ENCODE measurements at regions not wholly inside any gene's neighbourhood (a gene's known extent, or its start where the extent isn't known, plus 50 kb on each side); places are given as distances from the start of the nearest gene placed in this dataset.
"Not testable (repeated sequence)": the region's sequence is repeated elsewhere in the genome, so short reads cannot be mapped to it uniquely, and the experiment has no call there.

GRCh38 chr3:65265942-65266590 is 578.3 kb upstream of the ADAMTS9 start:
- Histone ChIP-seq H3K36me3 (no peaks in the 10 kb centered on the region), H3K27ac (no peak overlapping the region), H3K27me3 (no peaks in the 10 kb centered on the region), H3K4me3 (ENCODE audit: low read depth in 1 of 2, low read length in 1 of 2) (no peak overlapping the region), H3K4me1 (ENCODE audit: control insufficient read depth in 1 of 2, insufficient read depth in 1 of 2, low read depth in 1 of 2, low read length in 1 of 2) (no peaks in the 10 kb centered on the region), H3K9me3 (no peaks in the 10 kb centered on the region)
- TF ChIP-seq CTCF (IDR thresholded peaks at IDR 0.05): no peak

- no peaks in the 10 kb centered on the region for H3K9me3 ChIP-seq
- no peaks in the 10 kb centered on the region for H3K36me3 ChIP-seq
- no peak overlapping the region for H3K27ac ChIP-seq
- H3K4me3 ChIP-seq (ENCODE audit: low read depth in 1 of 2, low read length in 1 of 2): no peak overlapping the region
- H3K4me1 ChIP-seq (ENCODE audit: control insufficient read depth in 1 of 2, insufficient read depth in 1 of 2, low read depth in 1 of 2, low read length in 1 of 2): no peaks in the 10 kb centered on the region
- no peak for TF ChIP-seq CTCF (IDR thresholded peaks at IDR 0.05)
- H3K27me3 ChIP-seq: no peaks in the 10 kb centered on the region
Observed at GRCh38 chr3:65265511-65265910, 577.7 kb upstream of the ADAMTS9 start.

- Histone ChIP-seq H3K4me1 (ENCODE audit: control insufficient read depth in 1 of 2, insufficient read depth in 1 of 2, low read depth in 1 of 2, low read length in 1 of 2) (no peaks in the 10 kb centered on the region), H3K36me3 (no peaks in the 10 kb centered on the region)
- TF ChIP-seq CTCF (IDR thresholded peaks at IDR 0.05): no peak
Observed at GRCh38 chr3:65262548-65262947, 574.7 kb upstream of the ADAMTS9 start.

GRCh38 chr3:65259946-65260345 is 572.1 kb upstream of the ADAMTS9 start:
- no peaks in the 10 kb centered on the region for H3K27me3 ChIP-seq
- no peaks in the 10 kb centered on the region for H3K9me3 ChIP-seq
- H3K36me3 ChIP-seq: no peaks in the 10 kb centered on the region
- TF ChIP-seq CTCF (IDR thresholded peaks at IDR 0.05): no peak
- H3K27ac ChIP-seq: no peak overlapping the region
- no peak overlapping the region for H3K4me3 ChIP-seq (ENCODE audit: low read depth in 1 of 2, low read length in 1 of 2)
- no peaks in the 10 kb centered on the region for H3K4me1 ChIP-seq (ENCODE audit: control insufficient read depth in 1 of 2, insufficient read depth in 1 of 2, low read depth in 1 of 2, low read length in 1 of 2)

More at GRCh38 chr3:65262548-65262947, 574.7 kb upstream of the ADAMTS9 start:
- H3K9me3 ChIP-seq: no peaks in the 10 kb centered on the region
- H3K4me3 ChIP-seq (ENCODE audit: low read depth in 1 of 2, low read length in 1 of 2): no peak overlapping the region
- no peaks in the 10 kb centered on the region for H3K27me3 ChIP-seq
- no peak overlapping the region for H3K27ac ChIP-seq

GRCh38 chr3:65252914-65253313 is 565.1 kb upstream of the ADAMTS9 start:
- H3K27me3 ChIP-seq; H3K27ac ChIP-seq; H3K36me3 ChIP-seq; H3K9me3 ChIP-seq; H3K4me1 ChIP-seq (ENCODE audit: control insufficient read depth in 1 of 2, insufficient read depth in 1 of 2, low read depth in 1 of 2, low read length in 1 of 2); H3K4me3 ChIP-seq (ENCODE audit: low read depth in 1 of 2, low read length in 1 of 2): not testable (repeated sequence)

- no peak for TF ChIP-seq CTCF (IDR thresholded peaks at IDR 0.05)
- no peak overlapping the region for H3K4me3 ChIP-seq (ENCODE audit: low read depth in 1 of 2, low read length in 1 of 2)
- no peaks in the 10 kb centered on the region for H3K36me3 ChIP-seq
- no peak overlapping the region for H3K27ac ChIP-seq
- no peaks in the 10 kb centered on the region for H3K9me3 ChIP-seq
- no peaks in the 10 kb centered on the region for H3K4me1 ChIP-seq (ENCODE audit: control insufficient read depth in 1 of 2, insufficient read depth in 1 of 2, low read depth in 1 of 2, low read length in 1 of 2)
- no peaks in the 10 kb centered on the region for H3K27me3 ChIP-seq
Observed at GRCh38 chr3:65252266-65252665, 564.5 kb upstream of the ADAMTS9 start.

Measured in neutrophil (primary cell).